ENCODE measurements at regions not wholly inside any gene's neighbourhood (a gene's known extent, or its start where the extent isn't known, plus 50 kb on each side); places are given as distances from the start of the nearest gene placed in this dataset.

DNA sequence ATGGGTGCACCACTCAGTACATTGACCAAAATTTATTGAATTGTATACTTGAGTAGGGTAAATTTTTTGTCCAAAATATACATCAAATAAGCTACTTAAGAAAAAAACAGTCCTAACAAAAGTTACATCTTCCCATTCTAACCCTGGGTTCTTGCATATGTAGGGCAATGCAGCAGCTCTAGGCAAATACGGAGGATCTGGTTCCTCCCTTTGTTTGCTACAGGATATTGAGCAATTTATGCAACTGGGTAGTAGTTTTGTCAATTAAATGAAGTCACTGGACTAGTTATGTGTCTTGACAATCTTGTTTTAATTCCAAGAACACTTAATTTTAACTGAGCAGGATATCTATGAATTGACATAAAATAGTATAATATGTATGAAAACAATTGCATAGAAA is 1507.2 kb upstream of the PIK3C3 start:
- DNase-seq (ENCODE audit: low spot score): no peak

DNA sequence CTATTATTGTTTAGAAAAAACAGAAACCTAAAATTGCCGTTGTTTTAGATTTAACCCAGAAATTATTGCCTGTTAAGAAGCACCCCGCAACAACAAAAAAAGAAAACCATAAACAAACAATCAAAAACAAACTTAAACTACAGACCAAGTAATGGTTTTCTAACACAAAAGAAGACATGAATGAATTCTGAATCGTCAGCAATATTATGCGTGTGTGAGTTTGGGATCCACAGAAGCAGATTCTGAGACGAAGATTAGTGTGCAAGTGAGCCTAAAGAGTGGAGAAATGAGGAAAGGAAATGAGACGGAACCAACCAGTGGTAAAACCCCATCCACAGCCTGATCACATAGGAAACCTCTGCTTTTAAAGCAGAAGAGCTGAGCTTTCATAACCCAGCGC is 1514.9 kb upstream of the PIK3C3 start:
- DNase-seq (ENCODE audit: low spot score): no peak

GRCh38 chr18:40437517-40437916 is 1517.5 kb upstream of the PIK3C3 start:
- no peak for DNase-seq (ENCODE audit: low spot score)

- DNase-seq (ENCODE audit: low spot score): no peak
These were observed 1523.7 kb upstream of the PIK3C3 start for GRCh38 chr18:40431071-40431985.

DNA sequence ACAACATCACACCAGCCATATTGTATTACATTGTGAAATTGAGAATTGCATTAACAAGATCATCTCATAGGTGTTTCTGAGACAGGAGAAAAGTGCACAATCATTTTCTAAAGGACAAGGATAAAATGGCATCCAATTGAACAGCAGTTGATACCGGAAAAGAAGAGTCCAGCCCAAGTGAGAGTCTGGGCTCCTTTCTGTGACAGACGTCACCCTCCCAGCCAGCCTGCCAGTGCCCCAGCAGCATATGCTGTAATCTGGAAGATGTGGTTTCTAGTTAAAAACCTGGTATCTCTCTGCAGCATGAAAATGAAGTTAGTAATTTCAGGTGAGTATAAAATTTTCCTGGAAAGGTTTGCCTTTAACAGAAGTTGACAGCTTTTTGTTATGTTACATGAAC is 1531.7 kb upstream of the PIK3C3 start:
- no peak for DNase-seq (ENCODE audit: low spot score)

DNA sequence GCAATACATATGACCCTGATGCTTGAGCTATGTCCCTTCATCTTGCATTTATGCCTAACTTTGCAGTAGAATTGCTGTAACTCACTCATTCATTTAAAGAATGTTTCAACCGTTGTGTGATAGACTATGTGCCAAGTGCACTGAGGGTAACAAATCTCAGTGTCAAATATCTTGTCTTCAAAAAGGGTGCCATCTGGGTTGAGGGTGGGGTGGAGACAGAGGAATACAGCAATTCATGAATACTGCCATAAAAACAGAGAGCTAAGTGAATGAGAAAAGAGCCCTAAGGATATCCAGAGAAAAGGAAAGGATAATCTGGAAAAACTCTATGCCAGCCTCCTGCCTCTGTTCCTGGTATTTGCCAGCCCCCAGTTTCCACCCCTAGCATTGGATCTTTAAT is 1534.4 kb upstream of the PIK3C3 start:
- no peak for DNase-seq (ENCODE audit: low spot score)

DNA sequence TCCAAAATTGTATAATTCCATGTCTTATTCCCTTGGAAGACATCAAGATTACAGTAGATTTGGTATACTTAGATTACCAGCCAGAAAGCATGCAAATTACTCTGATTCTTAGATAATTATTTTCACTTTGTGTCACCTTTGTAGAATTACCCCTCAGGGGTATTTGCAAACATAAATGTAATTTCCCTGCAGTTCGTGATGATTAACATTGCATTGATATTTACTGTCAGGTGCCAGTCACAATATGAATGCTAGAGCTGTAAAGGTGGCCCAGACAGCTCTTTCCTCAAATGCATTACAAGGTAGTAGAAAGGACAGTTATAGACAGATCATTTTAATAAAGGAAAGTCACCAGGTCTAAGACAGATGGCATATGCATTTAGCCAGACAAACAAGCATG is 1537.5 kb upstream of the PIK3C3 start:
- DNase-seq (ENCODE audit: low spot score): no peak

- no peak for DNase-seq (ENCODE audit: low spot score)
These were observed 1539.2 kb upstream of the PIK3C3 start for GRCh38 chr18:40415821-40416220.

DNA sequence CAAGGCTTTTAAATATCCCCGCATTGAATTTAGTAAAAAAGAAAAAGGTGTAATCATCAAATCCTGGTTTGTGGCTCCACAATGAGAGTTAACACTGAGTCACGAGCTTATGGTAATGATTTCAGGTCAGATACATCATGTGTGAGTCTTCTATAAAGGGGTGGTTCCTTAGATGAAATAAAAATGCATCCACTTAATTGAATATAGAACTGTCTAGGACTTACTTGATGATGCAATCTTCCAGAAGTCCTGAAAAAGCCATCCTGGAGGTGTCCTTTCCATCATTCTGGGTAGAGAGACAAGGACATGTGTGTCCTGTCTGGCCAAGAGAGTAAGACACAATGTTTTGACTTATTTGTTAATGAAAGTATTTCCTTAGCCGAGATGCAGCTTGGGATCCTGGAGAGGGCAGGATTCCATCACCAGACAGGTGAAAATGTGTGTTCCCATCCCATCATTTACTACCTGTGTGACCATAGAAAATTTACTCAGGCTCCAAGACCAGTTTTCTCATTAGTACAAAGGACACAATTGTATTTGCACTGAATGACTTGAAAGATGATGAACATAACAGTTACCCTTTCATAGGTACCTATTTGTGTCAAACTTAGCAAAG is 1539.8 kb upstream of the PIK3C3 start:
- DNase-seq (ENCODE audit: low spot score): no peak

DNA sequence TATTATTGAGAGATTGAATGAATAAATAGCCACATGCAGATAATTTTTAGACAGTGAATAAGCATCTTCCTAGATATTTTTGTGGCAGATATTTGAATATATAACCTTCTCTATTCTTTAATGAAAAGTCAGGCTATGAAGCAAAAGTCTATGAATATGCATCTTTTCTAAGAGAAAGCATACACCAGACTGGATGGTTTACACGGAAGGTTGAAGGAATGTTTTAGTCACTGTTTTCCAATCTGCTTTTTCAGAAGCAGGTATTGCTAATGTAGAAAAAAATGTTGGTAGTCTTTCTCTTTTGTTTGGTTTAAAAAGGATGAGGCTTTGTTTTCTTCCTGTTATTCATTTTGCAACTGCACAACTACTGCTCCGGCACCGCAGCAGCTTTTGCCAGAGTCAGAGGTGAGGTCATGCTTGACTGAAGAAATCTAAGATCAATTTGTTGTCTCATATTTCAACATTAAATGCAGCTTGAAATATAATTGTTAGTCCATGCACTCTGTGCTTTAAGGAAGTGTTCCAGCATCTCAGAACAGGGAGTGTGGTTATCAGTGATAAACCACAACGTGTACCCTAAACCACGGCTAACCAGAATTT is 1540.8 kb upstream of the PIK3C3 start:
- no peak for DNase-seq (ENCODE audit: low spot score)

DNA sequence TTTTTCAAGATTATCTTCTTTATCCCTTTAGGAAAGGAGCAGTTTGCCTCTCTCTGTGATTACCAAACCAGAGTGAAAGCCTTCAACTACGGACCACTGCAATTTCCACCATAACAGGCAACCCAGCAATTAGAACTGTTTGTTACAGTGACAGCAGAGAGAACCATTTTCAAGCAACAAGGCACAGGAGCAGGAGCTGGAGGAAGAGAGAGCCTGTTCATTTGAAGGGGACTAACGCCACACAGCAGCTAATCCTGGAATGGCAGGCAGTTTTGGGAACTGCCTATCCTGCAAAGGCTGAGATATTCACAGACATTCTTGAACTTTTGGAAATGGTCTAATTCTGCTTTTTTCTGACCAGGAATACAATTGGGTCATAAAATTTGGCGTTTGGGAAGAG is 1541.9 kb upstream of the PIK3C3 start:
- DNase-seq (ENCODE audit: low spot score): peak; percentile 84

DNA sequence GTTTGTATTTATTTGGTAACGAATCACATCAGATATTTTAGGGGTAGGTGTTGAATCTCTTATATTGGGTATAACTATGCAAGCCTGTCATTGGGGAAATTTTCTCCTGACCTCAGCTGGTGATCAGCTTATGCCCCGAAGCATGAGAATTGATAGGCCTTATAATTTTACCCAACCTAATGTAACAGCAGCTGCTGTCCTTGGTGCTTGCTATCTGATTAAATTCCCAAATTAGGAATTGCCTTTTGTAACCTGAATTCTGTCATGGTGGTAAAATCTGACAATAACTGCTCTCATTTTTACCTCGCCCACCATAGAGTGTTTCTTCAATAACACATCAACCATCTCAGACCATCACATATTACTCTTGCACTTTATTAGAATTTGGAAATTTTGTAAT is 1542.6 kb upstream of the PIK3C3 start:
- DNase-seq (ENCODE audit: low spot score): no peak

- DNase-seq (ENCODE audit: low spot score): peak; percentile 28
These were observed 1547.1 kb upstream of the PIK3C3 start for GRCh38 chr18:40407909-40408308.

- no peak for DNase-seq (ENCODE audit: low spot score)
These were observed 1550.8 kb upstream of the PIK3C3 start for GRCh38 chr18:40404284-40404683.

GRCh38 chr18:40402052-40402451 is 1553.0 kb upstream of the PIK3C3 start:
- DNase-seq (ENCODE audit: low spot score): no peak

- DNase-seq (ENCODE audit: low spot score): no peak
These were observed 1566.9 kb upstream of the PIK3C3 start for GRCh38 chr18:40388121-40388520.

DNA sequence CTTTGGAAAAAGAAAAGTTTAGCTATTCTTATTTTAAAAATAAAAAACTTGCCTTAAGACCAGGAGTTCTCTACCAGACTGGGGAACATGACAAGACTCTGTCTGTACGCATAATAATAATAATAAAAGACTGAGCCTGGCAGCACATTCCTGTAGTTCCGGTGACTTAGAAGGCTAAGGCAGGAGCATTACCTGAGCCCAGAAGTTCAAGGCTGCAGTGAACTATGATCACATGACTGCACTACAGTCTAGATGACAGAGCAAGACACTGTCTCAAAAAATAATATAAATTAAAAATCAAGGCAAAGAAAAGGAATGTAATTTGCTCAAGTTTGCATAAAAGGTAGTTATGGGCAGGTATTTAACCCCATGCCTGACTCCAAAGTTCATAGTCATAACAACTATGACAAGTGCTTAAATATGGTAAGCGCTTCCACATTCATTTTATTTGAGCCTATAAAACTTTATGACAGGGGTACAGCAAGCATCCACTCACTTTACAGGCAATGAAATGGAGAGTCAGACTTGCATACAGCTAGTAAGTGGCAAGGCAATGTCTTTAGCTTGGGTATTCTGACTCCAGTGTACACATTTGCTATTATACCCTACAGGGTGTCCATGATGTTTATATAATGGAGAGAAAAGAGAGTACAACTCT is 1567.8 kb upstream of the PIK3C3 start:
- DNase-seq (ENCODE audit: low spot score): no peak

DNA sequence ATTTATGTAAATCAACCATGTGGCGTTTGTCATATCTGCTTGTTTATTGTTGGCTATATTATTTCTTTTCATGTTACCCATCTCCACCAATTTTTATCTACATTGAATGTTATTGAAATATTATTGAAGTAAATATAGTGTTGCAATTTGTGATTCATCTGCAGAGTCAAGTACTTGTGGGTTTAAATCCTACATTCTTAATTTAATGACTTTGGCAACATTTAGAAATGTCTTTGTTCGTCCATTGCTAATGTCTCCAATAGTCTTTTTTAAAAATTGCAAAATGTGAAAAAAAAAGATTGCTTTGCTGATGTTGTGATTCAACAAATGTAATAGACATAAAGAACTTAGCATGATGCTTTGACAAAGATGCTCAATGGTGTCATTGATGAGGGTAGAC is 1572.8 kb upstream of the PIK3C3 start:
- DNase-seq (ENCODE audit: low spot score): no peak

- no peak for DNase-seq (ENCODE audit: low spot score)
These were observed 1574.2 kb upstream of the PIK3C3 start for GRCh38 chr18:40380686-40381439.

GRCh38 chr18:40375837-40376236 is 1579.2 kb upstream of the PIK3C3 start:
- DNase-seq (ENCODE audit: low spot score): no peak

GRCh38 chr18:40371673-40372072 is 1583.4 kb upstream of the PIK3C3 start:
- no peak for DNase-seq (ENCODE audit: low spot score)

GRCh38 chr18:40367576-40367975 is 1587.5 kb upstream of the PIK3C3 start:
- no peak for DNase-seq (ENCODE audit: low spot score)

Measured in Ammon's horn (tissue), 1 donor.